Osteoblast (primary cell): ENCODE measurements at regions not wholly inside any gene's neighbourhood (a gene's known extent, or its start where the extent isn't known, plus 50 kb on each side); places are given as distances from the start of the nearest gene placed in this dataset.
A peak's percentile ranks its signal among the peaks of the same experiment; 100 is the strongest.

Experiments
- DNase-seq: peaks from one replicate; pipeline ENCODE4 v3.0.0; 2011; ENCODE audit warnings: low spot score, mixed read lengths; ENCODE audit not compliant: insufficient read length; ENCODE audit errors: missing footprints
- H2AFZ ChIP-seq: 2 replicates; pipeline ENCODE4 v1.6.0; 2011; ENCODE audit warnings: mild to moderate bottlenecking, low read length
- H3K27ac ChIP-seq: 2 replicates; pipeline ENCODE4 v1.5.1; 2011; ENCODE audit warnings: mild to moderate bottlenecking, low read depth, low read length, moderate library complexity
- H3K27me3 ChIP-seq: 2 replicates; pipeline ENCODE4 v1.6.0; 2012; ENCODE audit warnings: mild to moderate bottlenecking, control low read depth, inconsistent platforms, low read length, moderate library complexity; ENCODE audit not compliant: insufficient read depth
- H3K36me3 ChIP-seq: 2 replicates; pipeline ENCODE4 v1.5.1; 2011; ENCODE audit warnings: mild to moderate bottlenecking, low read length, control low read depth, moderate library complexity; ENCODE audit not compliant: insufficient read depth
- H3K4me1 ChIP-seq: 2 replicates; pipeline ENCODE4 v1.5.1; 2011; ENCODE audit warnings: mild to moderate bottlenecking, low read length, control low read depth, moderate library complexity; ENCODE audit not compliant: insufficient read depth
- H3K4me2 ChIP-seq: 2 replicates; pipeline ENCODE4 v1.6.0; 2011; ENCODE audit warnings: mild to moderate bottlenecking, low read length; ENCODE audit not compliant: insufficient read depth
- H3K4me3 ChIP-seq: fragments of 200-600 bp; sonication (generic); 3 replicates; pipeline ENCODE4 v1.5.1; 2012; ENCODE audit warnings: mild to moderate bottlenecking, low read length, inconsistent platforms; ENCODE audit not compliant: insufficient read depth
- H3K79me2 ChIP-seq: 2 replicates; pipeline ENCODE4 v1.6.0; 2012; ENCODE audit warnings: mild to moderate bottlenecking, low read length, control low read depth, inconsistent platforms; ENCODE audit not compliant: insufficient read depth
- H3K9me3 ChIP-seq: 2 replicates; pipeline ENCODE4 v1.5.1; 2011; ENCODE audit warnings: low read depth, low read length, control low read depth
- H4K20me1 ChIP-seq: 2 replicates; pipeline ENCODE4 v1.6.0; 2012; ENCODE audit warnings: mild to moderate bottlenecking, low read length, control low read depth; ENCODE audit not compliant: insufficient read depth
- TF ChIP-seq, protein P1 (sequence below): IDR thresholded peaks from 2 replicates; pipeline ENCODE4 v1.5.1; 2011; ENCODE audit warnings: mild to moderate bottlenecking, low read depth, low read length, moderate library complexity; ENCODE audit errors: extremely low read depth

DNA sequence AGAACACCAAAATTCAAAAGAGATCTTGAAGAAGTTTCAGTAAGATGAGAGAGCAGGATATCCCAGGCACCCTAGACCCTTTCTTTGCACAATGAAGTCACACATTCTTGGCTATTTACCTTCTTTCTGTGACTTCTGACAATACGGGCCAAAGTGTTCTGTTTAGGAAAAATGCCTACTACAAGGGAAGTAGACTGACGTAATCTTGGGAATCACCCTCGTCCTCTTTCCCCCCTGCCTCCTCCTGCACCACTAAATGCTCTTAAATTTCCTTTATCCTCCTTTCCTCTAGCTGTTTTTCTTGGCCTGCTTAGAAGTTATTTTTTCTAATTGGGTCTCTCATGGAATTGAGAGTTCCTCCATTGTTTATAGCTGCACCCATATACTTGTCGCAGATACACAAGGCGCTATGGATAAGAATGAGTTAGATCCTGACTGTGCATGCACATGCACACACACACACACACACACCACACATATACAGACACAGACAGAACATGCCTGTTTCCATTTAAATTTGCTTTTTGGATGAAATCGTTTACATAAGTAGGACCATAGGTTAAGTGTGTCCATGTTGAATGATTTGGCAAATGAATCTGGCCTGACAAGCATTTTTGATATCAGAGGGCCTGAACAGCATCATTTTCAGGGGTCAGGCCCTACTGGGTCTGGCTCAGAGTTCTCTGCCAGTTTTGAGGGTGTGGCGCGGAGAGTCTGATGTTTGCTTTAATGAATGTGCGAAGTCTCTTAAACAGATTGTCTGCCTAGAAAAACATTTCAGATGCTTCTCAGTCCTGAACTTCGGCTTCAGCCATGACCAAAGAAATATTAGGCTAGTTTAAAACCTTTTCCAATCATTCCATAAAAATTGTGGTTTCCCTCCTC lies 131.9 kb upstream of the NT5C1B start:
- H3K36me3 ChIP-seq, result no peaks in the 10 kb centered on the region
- H3K27ac ChIP-seq, result peak overlapping the region; percentile 74
- H4K20me1 ChIP-seq, result no peaks in the 10 kb centered on the region
- no peaks in the 10 kb centered on the region for H3K9me3 ChIP-seq
- peaks cover 28% of the 10 kb centered on the region for H3K4me1 ChIP-seq
- H3K4me2 ChIP-seq, result no peak overlapping the region
- H2AFZ ChIP-seq, result no peak overlapping the region
- TF ChIP-seq, protein P1, sequence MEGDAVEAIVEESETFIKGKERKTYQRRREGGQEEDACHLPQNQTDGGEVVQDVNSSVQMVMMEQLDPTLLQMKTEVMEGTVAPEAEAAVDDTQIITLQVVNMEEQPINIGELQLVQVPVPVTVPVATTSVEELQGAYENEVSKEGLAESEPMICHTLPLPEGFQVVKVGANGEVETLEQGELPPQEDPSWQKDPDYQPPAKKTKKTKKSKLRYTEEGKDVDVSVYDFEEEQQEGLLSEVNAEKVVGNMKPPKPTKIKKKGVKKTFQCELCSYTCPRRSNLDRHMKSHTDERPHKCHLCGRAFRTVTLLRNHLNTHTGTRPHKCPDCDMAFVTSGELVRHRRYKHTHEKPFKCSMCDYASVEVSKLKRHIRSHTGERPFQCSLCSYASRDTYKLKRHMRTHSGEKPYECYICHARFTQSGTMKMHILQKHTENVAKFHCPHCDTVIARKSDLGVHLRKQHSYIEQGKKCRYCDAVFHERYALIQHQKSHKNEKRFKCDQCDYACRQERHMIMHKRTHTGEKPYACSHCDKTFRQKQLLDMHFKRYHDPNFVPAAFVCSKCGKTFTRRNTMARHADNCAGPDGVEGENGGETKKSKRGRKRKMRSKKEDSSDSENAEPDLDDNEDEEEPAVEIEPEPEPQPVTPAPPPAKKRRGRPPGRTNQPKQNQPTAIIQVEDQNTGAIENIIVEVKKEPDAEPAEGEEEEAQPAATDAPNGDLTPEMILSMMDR, result no peak
- no peaks in the 10 kb centered on the region for H3K79me2 ChIP-seq
- no peak for DNase-seq
- no peaks in the 10 kb centered on the region for H3K27me3 ChIP-seq
- no peak overlapping the region for H3K4me3 ChIP-seq

DNA sequence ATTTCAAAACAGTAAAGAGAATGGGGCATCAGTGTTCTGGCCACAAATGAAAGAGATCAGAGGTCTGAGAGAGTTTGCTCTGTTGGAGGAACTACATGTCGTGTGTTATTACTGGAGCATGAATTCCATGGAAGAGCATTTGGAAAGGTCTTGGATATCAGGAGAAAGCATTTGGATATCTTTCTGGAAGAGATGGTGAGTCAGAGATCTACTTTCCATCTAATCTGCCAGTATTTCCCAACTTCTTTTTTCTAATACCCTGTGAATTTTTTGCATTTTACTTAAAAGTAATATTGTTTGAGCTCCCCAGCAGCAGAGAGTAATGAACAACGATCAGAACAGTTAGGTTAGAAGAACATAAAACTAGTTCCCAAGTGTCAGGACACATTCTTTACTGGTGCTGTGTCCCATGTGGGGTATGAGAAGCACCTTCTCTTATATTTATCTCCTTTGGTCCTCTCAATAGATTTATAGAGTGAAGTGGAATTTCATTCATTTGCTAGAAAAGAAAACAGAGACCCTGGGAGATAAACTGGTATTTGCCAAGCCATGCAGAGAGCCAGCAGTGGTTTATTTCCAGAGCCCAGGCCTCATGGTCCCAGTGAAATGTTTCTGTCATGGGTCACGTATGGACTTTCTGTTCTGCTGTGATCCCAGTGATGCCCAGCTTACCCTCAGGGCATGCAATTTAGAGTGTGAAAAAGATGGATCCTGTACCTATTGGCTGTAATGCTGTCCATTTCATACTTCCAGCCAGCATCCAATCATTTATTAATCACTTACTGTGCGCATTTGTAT lies 130.8 kb upstream of the NT5C1B start:
- Histone ChIP-seq H3K27me3 (no peaks in the 10 kb centered on the region), H2AFZ (no peak overlapping the region), H4K20me1 (no peaks in the 10 kb centered on the region), H3K27ac (peak overlapping the region; percentile 74), H3K4me1 (peaks cover 28% of the 10 kb centered on the region), H3K9me3 (no peaks in the 10 kb centered on the region), H3K4me3 (no peak overlapping the region), H3K4me2 (peak overlapping the region; percentile 22), H3K36me3 (no peaks in the 10 kb centered on the region), H3K79me2 (no peaks in the 10 kb centered on the region)
- peak; percentile 44 for DNase-seq
- TF ChIP-seq, protein P1, result no peak

DNA sequence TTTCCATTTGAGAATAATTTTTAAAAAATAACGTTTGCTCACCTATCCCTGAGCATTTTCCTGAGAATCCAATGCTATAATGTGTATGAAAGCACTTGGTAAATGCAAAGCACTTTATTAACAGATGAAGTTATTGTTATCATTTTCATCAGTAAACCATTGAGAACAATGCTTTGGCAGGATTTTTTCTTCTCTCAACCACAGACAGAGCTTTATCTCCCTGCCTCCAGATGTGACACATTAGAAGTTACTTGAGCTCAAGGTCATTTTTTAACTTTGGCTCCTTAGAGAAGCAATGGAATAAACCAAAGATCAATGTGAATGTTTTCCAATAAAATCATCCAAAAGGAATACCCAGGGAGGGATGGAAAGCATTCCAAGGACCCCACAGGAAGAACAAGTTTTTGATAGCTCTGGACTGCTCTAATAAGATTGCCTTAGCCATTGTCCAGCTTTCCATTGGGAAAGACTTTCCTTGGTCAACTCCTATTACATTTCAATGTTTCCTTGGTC lies 118.9 kb upstream of the NT5C1B start:
- Histone ChIP-seq H3K27me3 (no peaks in the 10 kb centered on the region), H3K4me2 (no peak overlapping the region), H3K79me2 (no peaks in the 10 kb centered on the region), H3K36me3 (no peaks in the 10 kb centered on the region), H3K27ac (no peak overlapping the region), H4K20me1 (no peaks in the 10 kb centered on the region), H2AFZ (no peak overlapping the region), H3K4me1 (peaks cover 6% of the 10 kb centered on the region), H3K4me3 (no peak overlapping the region), H3K9me3 (no peaks in the 10 kb centered on the region)
- TF ChIP-seq, protein P1, result no peak
- no peak for DNase-seq

DNA sequence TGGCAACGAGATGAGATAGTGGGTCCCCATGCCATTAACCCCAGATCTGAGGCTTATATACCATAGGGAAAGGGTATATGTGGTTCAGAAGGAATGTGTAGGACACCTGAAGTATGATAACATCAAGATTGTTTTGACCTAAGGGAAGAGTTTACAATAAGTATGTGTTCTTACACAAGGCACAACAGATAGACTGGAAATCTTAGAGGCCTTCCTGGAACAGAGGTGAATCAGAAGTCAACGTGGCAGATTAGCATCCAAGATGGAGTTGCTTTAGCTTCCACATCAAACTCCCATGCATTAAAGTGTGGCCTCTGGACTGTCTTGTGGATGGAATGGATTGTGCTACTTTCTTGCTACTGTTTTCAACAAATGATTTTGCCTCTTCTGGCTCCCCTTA lies 116.6 kb upstream of the NT5C1B start:
- Histone ChIP-seq H3K4me3 (no peak overlapping the region), H3K9me3 (no peaks in the 10 kb centered on the region), H2AFZ (no peak overlapping the region), H3K4me1 (peaks cover 17% of the 10 kb centered on the region), H3K36me3 (no peaks in the 10 kb centered on the region), H3K27me3 (no peaks in the 10 kb centered on the region), H4K20me1 (no peaks in the 10 kb centered on the region), H3K79me2 (no peaks in the 10 kb centered on the region), H3K27ac (no peak overlapping the region), H3K4me2 (no peak overlapping the region)
- DNase-seq, result no peak
- TF ChIP-seq, protein P1, result no peak
